Tibial nerve (tissue), 4 donors: ENCODE measurements at regions not wholly inside any gene's neighbourhood (a gene's known extent, or its start where the extent isn't known, plus 50 kb on each side); places are given as distances from the start of the nearest gene placed in this dataset.

Source experiments
- CTCF ChIP-seq, 5 experiments: fragments of 200-600 bp in 3 of 5; fragments of 450-650 bp in 2 of 5; sonication (generic) in 3 of 5; IDR thresholded peaks; one replicate each; pipeline ENCODE4 v1.5.1; 2016 to 2019; ENCODE audit warnings: antibody characterized with exemption in 5 of 5, mild to moderate bottlenecking in 3 of 5, moderate library complexity in 2 of 5
- EP300 ChIP-seq, 2 donors: sonication (generic); formaldehyde crosslinking; IDR thresholded peaks; one replicate each; pipeline ENCODE4 v1.6.1; 2017; ENCODE audit warnings: antibody characterized with exemption in 2 of 2, mild to moderate bottlenecking in 1 of 2
- POLR2A ChIP-seq, 2 donors: fragments of 450-650 bp; IDR thresholded peaks; one replicate each; pipeline ENCODE4 v1.6.1; 2017; ENCODE audit warnings: antibody characterized with exemption in 2 of 2, mild to moderate bottlenecking in 2 of 2, moderate library complexity in 2 of 2

GRCh38 chr4:162232349-162232748 lies 68.5 kb upstream of the FSTL5 start:
- no peak for TF ChIP-seq CTCF (IDR thresholded peaks at IDR 0.05)
- no peak for TF ChIP-seq POLR2A (IDR thresholded peaks at IDR 0.05)
- no peak for TF ChIP-seq EP300 (IDR thresholded peaks at IDR 0.05)
